Psoas muscle (tissue), 7 donors: ENCODE measurements at regions not wholly inside any gene's neighbourhood (a gene's known extent, or its start where the extent isn't known, plus 50 kb on each side); places are given as distances from the start of the nearest gene placed in this dataset.

ENCODE experiments used
- ATAC-seq, 4 donors: fragments of 200-7000 bp; cut with Tn5 transposase; one replicate each; pipeline ENCODE4 v1.9.1; 2020; ENCODE audit warnings: moderate library complexity in 3 of 4, mild to moderate bottlenecking in 2 of 4
- DNase-seq, 2 donors: peaks; one replicate each; pipeline ENCODE4 v3.0.0-alpha.2; 2020
- H3K27ac ChIP-seq: fragments of 200-600 bp; one replicate; pipeline ENCODE4 v1.8.0; 2022
- H3K27me3 ChIP-seq, 3 donors: fragments of 200-600 bp in 1 of 3; one replicate each; pipeline versions ENCODE4 v1.6.1 to v1.8.0; 2013 to 2022; ENCODE audit warnings: low read length in 2 of 3, mild to moderate bottlenecking in 2 of 3, moderate library complexity in 1 of 3; ENCODE audit not compliant: insufficient read depth in 3 of 3
- H3K36me3 ChIP-seq, 2 donors: fragments of 200-600 bp in 1 of 2; one replicate each; pipeline versions ENCODE4 v1.6.1 to v1.8.0; 2013 to 2022; ENCODE audit warnings: low read depth in 1 of 2, mild to moderate bottlenecking in 1 of 2, moderate library complexity in 1 of 2; ENCODE audit not compliant: insufficient read depth in 1 of 2
- H3K4me1 ChIP-seq: fragments of 200-600 bp; one replicate; pipeline ENCODE4 v1.8.0; 2022
- H3K4me3 ChIP-seq: fragments of 200-600 bp; one replicate; pipeline ENCODE4 v1.8.0; 2022; ENCODE audit warnings: mild to moderate bottlenecking
- H3K9me3 ChIP-seq: fragments of 200-600 bp; one replicate; pipeline ENCODE4 v1.8.0; 2022
- WGBS, 3 donors: extraction: QIAGEN DNeasy Blood & Tissue Kit; methylation state at CpG; one replicate each; pipeline versions ENCODE4 v1.1.6 to v1.1.7; 2013; 5-methylcytosine and 5-hydroxymethylcytosine counted together
- intact Hi-C, 2 donors: fragments of 100-400 bp; cut with DNase I; formaldehyde crosslinking; loops; one replicate each; pipeline versions ENCODE4 v1.11.0 to v1.14.2; 2022
- TF ChIP-seq, protein P1 (sequence below): fragments of 200-600 bp; IDR thresholded peaks from one replicate; pipeline ENCODE4 v1.8.0; 2022; ENCODE audit warnings: antibody characterized with exemption
- donor health status: healthy with polysubstance abuse.
- donor health status: DM: no; HTN: no; CAD: no; lungs with moderate emphysema.
- donor health status: Bipolar disorder and iron deficiency.
- donor health status: healthy.
- donor health status: DM: yes; HTN: yes; CAD: no.
- donor health status: DM: no; HTN: no; CAD: no.
- donor health status: DM: yes; HTN: yes; CAD: no.

DNA sequence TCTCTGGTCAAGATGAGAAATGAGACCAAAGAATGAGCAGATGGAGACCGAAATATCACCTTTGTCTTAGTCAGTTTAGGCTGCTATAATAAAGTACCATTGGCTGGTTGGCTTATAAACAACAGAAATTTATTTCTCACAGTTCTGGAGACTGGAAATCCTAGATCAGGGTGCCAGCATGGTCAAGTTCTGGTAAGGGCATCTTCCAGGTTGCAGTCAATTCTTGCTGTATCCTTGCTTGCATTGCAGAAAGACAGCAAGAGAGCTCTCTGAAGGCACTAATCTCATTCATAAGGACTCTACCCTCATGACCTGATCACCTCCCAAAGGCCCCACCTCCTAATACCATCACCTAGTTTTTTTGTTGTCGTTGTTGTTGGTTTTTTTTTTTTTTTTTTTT, 52.7 kb upstream of the MKLN1 start:
- H3K27me3 ChIP-seq = no peaks in the 10 kb centered on the region
- 87 to 94% (median 94%) methylated on average over 2 of the region's 2 CpGs for WGBS, 3 donors
- peaks cover 11% of the 10 kb centered on the region for H3K4me1 ChIP-seq
- H3K4me3 ChIP-seq = no peak overlapping the region
- ATAC-seq (no peak), DNase-seq (no peak)
- H3K36me3 ChIP-seq = no peaks in the 10 kb centered on the region
- intact Hi-C loops = no loop called here
- H3K27ac ChIP-seq = no peak overlapping the region
- TF ChIP-seq, protein P1, sequence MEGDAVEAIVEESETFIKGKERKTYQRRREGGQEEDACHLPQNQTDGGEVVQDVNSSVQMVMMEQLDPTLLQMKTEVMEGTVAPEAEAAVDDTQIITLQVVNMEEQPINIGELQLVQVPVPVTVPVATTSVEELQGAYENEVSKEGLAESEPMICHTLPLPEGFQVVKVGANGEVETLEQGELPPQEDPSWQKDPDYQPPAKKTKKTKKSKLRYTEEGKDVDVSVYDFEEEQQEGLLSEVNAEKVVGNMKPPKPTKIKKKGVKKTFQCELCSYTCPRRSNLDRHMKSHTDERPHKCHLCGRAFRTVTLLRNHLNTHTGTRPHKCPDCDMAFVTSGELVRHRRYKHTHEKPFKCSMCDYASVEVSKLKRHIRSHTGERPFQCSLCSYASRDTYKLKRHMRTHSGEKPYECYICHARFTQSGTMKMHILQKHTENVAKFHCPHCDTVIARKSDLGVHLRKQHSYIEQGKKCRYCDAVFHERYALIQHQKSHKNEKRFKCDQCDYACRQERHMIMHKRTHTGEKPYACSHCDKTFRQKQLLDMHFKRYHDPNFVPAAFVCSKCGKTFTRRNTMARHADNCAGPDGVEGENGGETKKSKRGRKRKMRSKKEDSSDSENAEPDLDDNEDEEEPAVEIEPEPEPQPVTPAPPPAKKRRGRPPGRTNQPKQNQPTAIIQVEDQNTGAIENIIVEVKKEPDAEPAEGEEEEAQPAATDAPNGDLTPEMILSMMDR = no peak
- H3K9me3 ChIP-seq = no peaks in the 10 kb centered on the region

GRCh38 chr7:131276190-131276589, 51.5 kb upstream of the MKLN1 start:
- ATAC-seq (no peak), DNase-seq (no peak)
- H3K9me3 ChIP-seq = no peaks in the 10 kb centered on the region
- intact Hi-C loops = no loop called here
- WGBS, 3 donors = 92 to 93% (median 92%) methylated on average over 5 of the region's 5 CpGs
- no peaks in the 10 kb centered on the region for H3K36me3 ChIP-seq
- TF ChIP-seq, protein P1 = no peak
- no peak overlapping the region for H3K4me3 ChIP-seq
- H3K27ac ChIP-seq = no peak overlapping the region
- H3K27me3 ChIP-seq = no peaks in the 10 kb centered on the region
- peaks cover 11% of the 10 kb centered on the region for H3K4me1 ChIP-seq

DNA sequence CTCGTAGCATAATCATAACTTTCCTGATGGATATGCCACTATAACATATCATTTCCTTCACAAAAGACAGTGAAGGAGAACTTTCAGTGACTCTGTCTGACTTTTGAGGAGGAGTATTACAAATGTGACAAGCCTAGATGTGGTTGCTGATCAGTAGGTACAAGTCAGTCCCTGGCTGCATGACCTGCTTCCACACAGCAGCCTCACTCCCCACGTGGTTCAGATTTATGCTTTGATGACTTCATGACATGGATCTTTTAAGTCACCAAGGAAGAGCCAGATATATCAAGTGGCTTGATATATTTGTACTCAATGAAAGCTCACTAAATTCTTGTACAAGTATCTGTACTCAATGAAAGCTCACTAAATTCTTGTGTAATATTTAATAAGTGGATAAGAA, 50.9 kb upstream of the MKLN1 start:
- ATAC-seq = peak in 1 of 4 donors; percentile 25
- Histone ChIP-seq H3K9me3 (no peaks in the 10 kb centered on the region), H3K27me3 (no peaks in the 10 kb centered on the region), H3K27ac (no peak overlapping the region), H3K4me1 (peaks cover 11% of the 10 kb centered on the region), H3K36me3 (no peaks in the 10 kb centered on the region), H3K4me3 (no peak overlapping the region)
- intact Hi-C loops = no loop called here
- no peak for DNase-seq
- TF ChIP-seq, protein P1 = no peak
- 58 to 74% (median 69%) methylated on average over 2 of the region's 2 CpGs for WGBS, 3 donors
